Naive thymus-derived CD8-positive, alpha-beta T cell (primary cell): ENCODE measurements at regions not wholly inside any gene's neighbourhood (a gene's known extent, or its start where the extent isn't known, plus 50 kb on each side); places are given as distances from the start of the nearest gene placed in this dataset.

ENCODE experiments used
- ATAC-seq, 2 donors: fragments of 150-1000 bp; cut with Tn5 transposase in 1 of 2; sonication (Bioruptor Pico), chemical (Tn5 transposase) in 1 of 2; 1 replicate in 1 of 2; 2 replicates in 1 of 2; pipeline ENCODE4 v1.10.0; 2021; ENCODE audit warnings: mild to moderate bottlenecking in 2 of 2, moderate library complexity in 2 of 2
- POLR2A ChIA-PET: fragments of 350-600 bp; sonication (Branson Sonifier 250); formaldehyde crosslinking; loops from one replicate; lab custom pipeline; 2021; ENCODE audit warnings: antibody characterized with exemption; lab: Charles Lee
- DNase-seq, 10 donors: peaks; one replicate each; pipeline versions ENCODE4 v3.0.0 to v3.0.0-alpha.2; 2020 to 2022
- H3K27ac Mint-ChIP-seq, 10 donors: one replicate each; pipeline ENCODE4 v1.8.0; 2020 to 2022; ENCODE audit warnings: mild to moderate bottlenecking in 10 of 10, mixed read lengths in 10 of 10, moderate library complexity in 4 of 10, inconsistent platforms in 1 of 10
- H3K27me3 Mint-ChIP-seq, 5 donors: one replicate each; pipeline ENCODE4 v1.8.0; 2021 to 2022; ENCODE audit warnings: mixed read lengths in 5 of 5
- H3K36me3 Mint-ChIP-seq, 3 donors: one replicate each; pipeline ENCODE4 v1.8.0; 2020 to 2022; ENCODE audit warnings: mixed read lengths in 3 of 3, mild to moderate bottlenecking in 2 of 3, inconsistent platforms in 1 of 3
- H3K4me1 Mint-ChIP-seq, 4 donors: one replicate each; pipeline ENCODE4 v1.8.0; 2021 to 2022; ENCODE audit warnings: mixed read lengths in 4 of 4
- H3K4me3 Mint-ChIP-seq, 10 donors: one replicate each; pipeline ENCODE4 v1.8.0; 2020 to 2022; ENCODE audit warnings: mild to moderate bottlenecking in 10 of 10, mixed read lengths in 10 of 10, moderate library complexity in 6 of 10, inconsistent platforms in 1 of 10
- H3K9me3 Mint-ChIP-seq, 9 donors: one replicate each; pipeline ENCODE4 v1.8.0; 2020 to 2022; ENCODE audit warnings: mixed read lengths in 9 of 9, mild to moderate bottlenecking in 3 of 9, inconsistent platforms in 1 of 9, moderate library complexity in 1 of 9

- ATAC-seq (no peak), DNase-seq (no peak)
- H3K4me3 Mint-ChIP-seq: peak overlapping the region in 3 of 10 donors; percentile 1 to 25 (median 22)
- H3K27ac Mint-ChIP-seq: peak overlapping the region in 7 of 10 donors; percentile 8 to 82 (median 29)
- no peaks in the 10 kb centered on the region for H3K9me3 Mint-ChIP-seq
- peaks cover 25 to 77% (median 56%) of the 10 kb centered on the region in 4 donors for H3K4me1 Mint-ChIP-seq
- POLR2A ChIA-PET: interaction anchor here (0.7 kb wide), 1 partner anchor 38 kb away, joined by 3 read pairs; no protein-coding TSS in a partner anchor
- H3K27me3 Mint-ChIP-seq: no peaks in the 10 kb centered on the region
- peaks cover 0 to 2% (median 0%) of the 10 kb centered on the region in 3 donors for H3K36me3 Mint-ChIP-seq
Measured at GRCh38 chr2:176818076-176818475, 394.5 kb upstream of the HNRNPA3 start.

- H3K4me3 Mint-ChIP-seq: no peak overlapping the region
- no peak for DNase-seq
- peaks cover 0 to 2% (median 0%) of the 10 kb centered on the region in 3 donors for H3K36me3 Mint-ChIP-seq
- peak overlapping the region in 3 of 10 donors; percentile 8 to 48 (median 25) for H3K27ac Mint-ChIP-seq
- H3K9me3 Mint-ChIP-seq: no peaks in the 10 kb centered on the region
- ATAC-seq: no peak
- H3K27me3 Mint-ChIP-seq: no peaks in the 10 kb centered on the region
- H3K4me1 Mint-ChIP-seq: peaks cover 25 to 79% (median 59%) of the 10 kb centered on the region in 4 donors
- POLR2A ChIA-PET: no interaction called here
Measured at GRCh38 chr2:176818617-176819016, 394.0 kb upstream of the HNRNPA3 start.

GRCh38 chr2:176819306-176819705, 393.3 kb upstream of the HNRNPA3 start:
- peak overlapping the region in 4 of 10 donors; percentile 13 to 58 (median 37) for H3K27ac Mint-ChIP-seq
- H3K36me3 Mint-ChIP-seq: peaks cover 0 to 2% (median 0%) of the 10 kb centered on the region in 3 donors
- H3K4me1 Mint-ChIP-seq: peaks cover 29 to 86% (median 66%) of the 10 kb centered on the region in 4 donors
- ATAC-seq (no peak), DNase-seq (no peak)
- H3K27me3 Mint-ChIP-seq: no peaks in the 10 kb centered on the region
- peak overlapping the region in 3 of 10 donors; percentile 3 to 19 (median 15) for H3K4me3 Mint-ChIP-seq
- H3K9me3 Mint-ChIP-seq: peaks cover 0 to 1% (median 0%) of the 10 kb centered on the region in 9 donors
- POLR2A ChIA-PET: no interaction called here

GRCh38 chr2:176820371-176820932, 392.1 kb upstream of the HNRNPA3 start:
- DNase-seq (no peak), ATAC-seq (no peak)
- Mint-ChIP-seq H3K9me3 (peaks cover 0 to 1% (median 0%) of the 10 kb centered on the region in 9 donors), H3K36me3 (peaks cover 0 to 2% (median 0%) of the 10 kb centered on the region in 3 donors), H3K27ac (peak overlapping the region in 1 of 10 donors; percentile 45), H3K27me3 (no peaks in the 10 kb centered on the region), H3K4me1 (peaks cover 36 to 90% (median 67%) of the 10 kb centered on the region in 4 donors), H3K4me3 (no peak overlapping the region)
- POLR2A ChIA-PET: no interaction called here

- H3K27me3 Mint-ChIP-seq: no peaks in the 10 kb centered on the region
- H3K4me1 Mint-ChIP-seq: peaks cover 38 to 90% (median 70%) of the 10 kb centered on the region in 4 donors
- H3K36me3 Mint-ChIP-seq: peaks cover 0 to 2% (median 0%) of the 10 kb centered on the region in 3 donors
- POLR2A ChIA-PET: no interaction called here
- DNase-seq: no peak
- ATAC-seq: no peak
- peak overlapping the region in 2 of 10 donors; percentile 2 to 35 for H3K27ac Mint-ChIP-seq
- no peak overlapping the region for H3K4me3 Mint-ChIP-seq
- peaks cover 0 to 1% (median 0%) of the 10 kb centered on the region in 9 donors for H3K9me3 Mint-ChIP-seq
Measured at GRCh38 chr2:176821350-176821749, 391.2 kb upstream of the HNRNPA3 start.

- H3K27ac Mint-ChIP-seq: peak overlapping the region in 2 of 10 donors; percentile 2 to 3
- no peaks in the 10 kb centered on the region for H3K27me3 Mint-ChIP-seq
- POLR2A ChIA-PET: interaction anchor here (0.6 kb wide), 1 partner anchor 391 kb away, joined by 3 read pairs; no protein-coding TSS in a partner anchor
- H3K4me1 Mint-ChIP-seq: peaks cover 40 to 92% (median 71%) of the 10 kb centered on the region in 4 donors
- H3K36me3 Mint-ChIP-seq: peaks cover 0 to 2% (median 0%) of the 10 kb centered on the region in 3 donors
- DNase-seq (no peak), ATAC-seq (no peak)
- peak overlapping the region in 1 of 10 donors; percentile 2 for H3K4me3 Mint-ChIP-seq
- peaks cover 0 to 1% (median 0%) of the 10 kb centered on the region in 9 donors for H3K9me3 Mint-ChIP-seq
Measured at GRCh38 chr2:176822060-176822459, 390.5 kb upstream of the HNRNPA3 start.

GRCh38 chr2:176826356-176826755, 386.2 kb upstream of the HNRNPA3 start:
- Mint-ChIP-seq H3K9me3 (peaks cover 0 to 1% (median 0%) of the 10 kb centered on the region in 9 donors), H3K36me3 (no peaks in the 10 kb centered on the region), H3K27me3 (no peaks in the 10 kb centered on the region), H3K4me1 (peaks cover 35 to 90% (median 73%) of the 10 kb centered on the region in 4 donors), H3K4me3 (peak overlapping the region; percentile 38 to 82 (median 68)), H3K27ac (peak overlapping the region; percentile 86 to 98 (median 92))
- POLR2A ChIA-PET: interaction anchor here (1.5 kb wide), 1 partner anchor 9 kb away, joined by 7 read pairs; no protein-coding TSS in a partner anchor
- DNase-seq (peak in 7 of 10 donors; percentile 28 to 88 (median 46)), ATAC-seq (peak; percentile 83 to 90)

- H3K27me3 Mint-ChIP-seq: no peaks in the 10 kb centered on the region
- peaks cover 31 to 83% (median 68%) of the 10 kb centered on the region in 4 donors for H3K4me1 Mint-ChIP-seq
- H3K36me3 Mint-ChIP-seq: no peaks in the 10 kb centered on the region
- H3K27ac Mint-ChIP-seq: peak overlapping the region; percentile 86 to 98 (median 92)
- DNase-seq: no peak
- POLR2A ChIA-PET: interaction anchor here (1.5 kb wide), 1 partner anchor 10 kb away, joined by 7 read pairs; no protein-coding TSS in a partner anchor
- peaks cover 0 to 1% (median 0%) of the 10 kb centered on the region in 9 donors for H3K9me3 Mint-ChIP-seq
- no peak for ATAC-seq
- H3K4me3 Mint-ChIP-seq: peak overlapping the region; percentile 38 to 82 (median 68)
Measured at GRCh38 chr2:176826984-176827668, 385.5 kb upstream of the HNRNPA3 start.

- Mint-ChIP-seq H3K4me1 (peaks cover 16 to 53% (median 42%) of the 10 kb centered on the region in 4 donors), H3K27me3 (no peaks in the 10 kb centered on the region), H3K36me3 (no peaks in the 10 kb centered on the region), H3K27ac (peak overlapping the region; percentile 5 to 93 (median 78)), H3K4me3 (peak overlapping the region in 1 of 10 donors; percentile 0), H3K9me3 (no peaks in the 10 kb centered on the region)
- peak; percentile 59 to 73 for ATAC-seq
- POLR2A ChIA-PET: interaction anchor here (1.2 kb wide), 1 partner anchor 24 kb away, joined by 3 read pairs; no protein-coding TSS in a partner anchor
- DNase-seq: peak in 8 of 10 donors; percentile 8 to 73 (median 54)
Measured at GRCh38 chr2:176830362-176830761, 382.2 kb upstream of the HNRNPA3 start.

- no peaks in the 10 kb centered on the region for H3K27me3 Mint-ChIP-seq
- no peak overlapping the region for H3K4me3 Mint-ChIP-seq
- H3K4me1 Mint-ChIP-seq: peaks cover 7 to 37% (median 25%) of the 10 kb centered on the region in 4 donors
- H3K27ac Mint-ChIP-seq: peak overlapping the region in 2 of 10 donors; percentile 34 to 61
- DNase-seq (no peak), ATAC-seq (no peak)
- no peaks in the 10 kb centered on the region for H3K9me3 Mint-ChIP-seq
- H3K36me3 Mint-ChIP-seq: no peaks in the 10 kb centered on the region
- POLR2A ChIA-PET: no interaction called here
Measured at GRCh38 chr2:176832086-176832485, 380.5 kb upstream of the HNRNPA3 start.

- H3K27me3 Mint-ChIP-seq: no peaks in the 10 kb centered on the region
- POLR2A ChIA-PET: no interaction called here
- ATAC-seq (no peak), DNase-seq (no peak)
- peak overlapping the region in 1 of 10 donors; percentile 3 for H3K27ac Mint-ChIP-seq
- no peak overlapping the region for H3K4me3 Mint-ChIP-seq
- H3K9me3 Mint-ChIP-seq: peaks cover 0 to 3% (median 0%) of the 10 kb centered on the region in 9 donors
- H3K36me3 Mint-ChIP-seq: no peaks in the 10 kb centered on the region
- peaks cover 8 to 22% (median 15%) of the 10 kb centered on the region in 4 donors for H3K4me1 Mint-ChIP-seq
Measured at GRCh38 chr2:176833671-176834070, 378.9 kb upstream of the HNRNPA3 start.

GRCh38 chr2:176834226-176834625, 378.4 kb upstream of the HNRNPA3 start:
- H3K36me3 Mint-ChIP-seq: no peaks in the 10 kb centered on the region
- H3K27me3 Mint-ChIP-seq: no peaks in the 10 kb centered on the region
- ATAC-seq: no peak
- POLR2A ChIA-PET: no interaction called here
- H3K27ac Mint-ChIP-seq: no peak overlapping the region
- H3K4me1 Mint-ChIP-seq: peaks cover 7 to 17% (median 12%) of the 10 kb centered on the region in 4 donors
- H3K4me3 Mint-ChIP-seq: no peak overlapping the region
- H3K9me3 Mint-ChIP-seq: peaks cover 0 to 3% (median 0%) of the 10 kb centered on the region in 9 donors
- DNase-seq: no peak
